Activated T-cell treated with anti-CD3 and anti-CD28 coated beads for 24 hours (primary cell): ENCODE measurements at regions not wholly inside any gene's neighbourhood (a gene's known extent, or its start where the extent isn't known, plus 50 kb on each side); places are given as distances from the start of the nearest gene placed in this dataset.
"Not testable (repeated sequence)": the region's sequence is repeated elsewhere in the genome, so short reads cannot be mapped to it uniquely, and the experiment has no call there.

Experiments
- DNase-seq: peaks from one replicate; pipeline ENCODE4 v3.0.0-alpha.2; 2020; ENCODE audit warnings: low read depth

- DNase-seq, result no peak
Measured at GRCh38 chr15:98277602-98278001, 317.1 kb downstream of the ARRDC4 start.

- DNase-seq, result no peak
Measured at GRCh38 chr15:98280284-98280975, 319.9 kb downstream of the ARRDC4 start.

GRCh38 chr15:98281130-98281529, 320.6 kb downstream of the ARRDC4 start:
- DNase-seq, result no peak

- no peak for DNase-seq
Measured at GRCh38 chr15:98282656-98283332, 322.3 kb downstream of the ARRDC4 start.

DNA sequence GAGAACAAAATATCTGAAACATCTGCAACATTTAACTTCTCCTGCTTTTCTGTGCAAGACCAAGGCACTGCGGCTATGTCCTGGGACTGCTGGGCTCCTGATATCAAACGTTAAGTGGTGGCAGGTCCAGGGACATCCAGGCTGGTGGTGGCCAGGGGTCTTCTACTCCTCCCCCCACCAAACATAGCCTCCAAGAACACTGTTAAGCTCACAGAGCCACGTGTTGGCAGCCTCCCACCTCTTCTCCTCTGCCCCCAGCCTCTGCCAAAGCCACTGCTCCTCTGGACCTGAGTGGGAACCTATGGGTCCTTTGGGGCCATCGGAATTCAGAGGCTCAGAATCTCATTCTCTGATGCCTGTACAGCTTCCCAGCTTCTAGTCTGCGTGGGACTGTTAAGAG, 325.7 kb downstream of the ARRDC4 start:
- DNase-seq, result no peak

DNA sequence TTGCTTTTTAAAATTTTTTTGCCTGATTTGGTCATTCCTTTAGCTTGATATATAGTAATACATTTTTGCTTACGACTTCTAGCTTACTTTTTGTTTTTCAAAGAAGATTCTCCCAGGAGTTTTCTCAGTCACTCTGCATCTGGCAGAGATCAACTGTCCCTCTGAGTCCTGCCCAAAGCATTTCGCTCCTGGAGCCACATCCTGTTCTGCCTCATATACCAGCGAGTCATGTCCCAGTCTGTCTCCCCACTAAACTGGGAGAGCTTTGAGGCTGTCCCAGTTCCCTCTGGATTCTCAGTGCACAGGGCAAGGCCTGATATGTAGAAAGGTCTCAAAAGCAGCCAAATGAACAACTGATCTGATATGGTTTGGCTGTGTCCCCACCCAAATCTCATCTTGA, 326.3 kb downstream of the ARRDC4 start:
- no peak for DNase-seq

DNA sequence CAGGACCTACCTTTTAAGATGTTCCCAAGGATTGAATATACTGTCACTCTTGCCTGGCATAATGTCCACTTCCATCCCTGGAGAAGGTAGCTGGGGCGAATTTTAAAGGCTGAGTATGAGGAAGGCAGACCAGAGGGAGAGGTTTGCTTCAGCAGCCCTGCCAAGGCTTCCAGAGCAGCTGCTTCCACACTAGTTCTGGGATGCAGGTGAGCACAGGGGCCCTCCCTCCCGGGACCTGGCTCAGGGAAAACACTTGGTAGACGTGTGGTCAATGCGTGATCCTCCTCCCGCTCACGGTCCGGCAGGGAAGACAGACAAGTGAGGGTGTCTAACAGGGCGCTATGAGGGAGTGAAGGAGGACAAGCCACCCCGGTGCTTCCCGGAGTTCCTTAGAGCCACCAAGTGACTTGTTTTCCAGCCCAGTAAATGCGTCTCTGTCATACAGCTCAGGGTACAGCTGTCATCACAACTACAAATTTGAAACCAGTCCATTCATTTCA, 327.6 kb downstream of the ARRDC4 start:
- no peak for DNase-seq

- no peak for DNase-seq
Measured at GRCh38 chr15:98289747-98290146, 329.2 kb downstream of the ARRDC4 start.

GRCh38 chr15:98292442-98293240, 332.1 kb downstream of the ARRDC4 start:
- peak; percentile 12 for DNase-seq

- DNase-seq, result no peak
Measured at GRCh38 chr15:98294126-98294525, 333.6 kb downstream of the ARRDC4 start.

DNA sequence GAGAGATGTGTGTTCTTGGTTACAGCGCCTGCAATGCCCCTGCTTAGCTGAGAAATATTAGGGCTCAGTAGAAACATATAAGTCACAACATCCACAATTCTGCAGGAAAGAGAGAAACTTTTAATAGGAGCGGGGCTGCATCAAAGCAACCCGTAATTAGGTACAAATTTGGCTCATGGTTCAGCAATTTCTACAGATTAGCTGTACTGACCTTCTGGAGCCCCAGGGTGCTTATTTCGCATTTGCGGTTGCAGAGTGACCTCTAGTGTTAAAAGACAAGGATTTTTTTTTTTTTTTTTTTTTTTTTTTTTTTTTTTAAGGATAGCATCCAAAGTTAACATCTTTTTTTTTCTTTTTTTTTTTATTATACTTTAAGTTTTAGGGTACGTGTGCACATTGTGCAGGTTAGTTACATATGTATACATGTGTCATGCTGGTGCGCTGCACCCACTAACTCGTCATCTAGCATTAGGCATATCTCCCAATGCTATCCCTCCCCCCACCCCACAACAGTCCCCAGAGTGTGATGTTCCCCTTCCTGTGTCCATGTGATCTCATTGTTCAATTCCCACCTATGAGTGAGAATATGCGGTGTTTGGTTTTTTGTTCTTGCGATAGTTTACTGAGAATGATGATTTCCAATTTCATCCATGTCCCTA, 334.7 kb downstream of the ARRDC4 start:
- not testable (repeated sequence) for DNase-seq

DNA sequence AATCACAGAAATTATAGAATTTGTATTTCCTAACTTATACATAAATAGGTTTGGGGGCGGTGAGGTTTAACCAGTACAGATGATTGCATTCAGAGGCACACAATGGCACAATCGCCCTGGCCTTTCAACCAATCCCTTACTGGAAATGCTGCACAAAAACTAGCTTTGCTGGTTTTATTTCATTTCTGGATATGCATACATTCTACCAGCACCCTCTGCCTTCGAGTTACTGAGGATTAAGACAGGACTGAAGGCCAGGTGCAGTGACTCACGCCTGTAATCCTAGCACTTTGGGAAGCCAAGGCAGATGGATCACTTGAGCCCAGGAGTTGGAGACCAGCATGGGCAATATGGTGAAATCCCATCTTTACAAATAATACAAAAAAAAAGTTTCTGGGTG, 336.1 kb downstream of the ARRDC4 start:
- no peak for DNase-seq

- DNase-seq, result no peak
Measured at GRCh38 chr15:98304371-98304770, 343.9 kb downstream of the ARRDC4 start.

DNA sequence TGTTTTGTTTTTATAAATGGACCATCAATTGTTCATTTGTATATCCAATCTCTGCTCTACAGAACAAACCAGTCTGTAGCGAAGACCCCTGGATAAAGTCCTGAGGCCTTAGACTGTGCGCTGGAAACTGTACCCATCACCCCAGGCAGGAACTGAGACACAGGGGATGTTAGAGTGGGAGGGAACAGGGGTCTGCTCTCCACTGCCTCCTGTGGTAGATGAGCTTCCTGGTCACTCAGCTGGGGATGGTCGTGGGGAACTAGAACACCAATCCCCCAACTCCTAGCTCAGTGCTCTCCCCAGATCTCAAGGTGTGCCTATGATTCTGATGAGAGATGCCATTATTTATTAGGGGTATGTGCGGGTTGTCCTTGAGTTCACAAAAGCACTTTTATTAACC, 340.2 kb upstream of the IGF1R start:
- no peak for DNase-seq

DNA sequence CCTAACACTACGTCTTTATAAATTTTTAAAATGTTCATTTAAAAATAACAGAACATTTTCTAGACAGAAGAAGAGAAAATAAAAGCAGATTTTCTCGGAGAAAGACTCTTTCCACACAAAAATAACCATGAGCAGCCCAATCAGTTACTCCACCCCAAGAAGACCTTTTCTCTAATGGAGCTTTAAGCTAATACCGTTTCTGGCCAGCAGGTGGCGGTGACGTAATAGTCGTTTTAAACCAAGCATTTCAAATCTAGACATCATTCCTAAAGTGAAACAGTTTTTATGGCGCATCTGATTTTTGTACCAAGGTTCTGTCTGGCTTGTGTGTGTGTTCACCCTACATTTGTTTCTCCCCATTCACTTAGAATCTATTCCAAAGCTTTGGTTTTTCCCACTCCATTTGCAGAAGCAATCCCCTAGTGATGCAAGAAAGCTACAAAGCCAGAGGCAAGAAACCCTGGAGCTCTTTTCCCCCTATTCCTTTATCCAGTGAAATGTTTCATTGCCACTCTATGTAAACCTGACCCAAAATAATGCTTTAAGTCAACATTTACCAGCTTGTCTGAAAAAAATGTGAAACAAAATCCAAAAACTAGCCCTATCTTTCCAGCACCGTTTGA, 336.7 kb upstream of the IGF1R start:
- peak; percentile 60 for DNase-seq

- no peak for DNase-seq
Measured at GRCh38 chr15:98312913-98313312, 335.4 kb upstream of the IGF1R start.

DNA sequence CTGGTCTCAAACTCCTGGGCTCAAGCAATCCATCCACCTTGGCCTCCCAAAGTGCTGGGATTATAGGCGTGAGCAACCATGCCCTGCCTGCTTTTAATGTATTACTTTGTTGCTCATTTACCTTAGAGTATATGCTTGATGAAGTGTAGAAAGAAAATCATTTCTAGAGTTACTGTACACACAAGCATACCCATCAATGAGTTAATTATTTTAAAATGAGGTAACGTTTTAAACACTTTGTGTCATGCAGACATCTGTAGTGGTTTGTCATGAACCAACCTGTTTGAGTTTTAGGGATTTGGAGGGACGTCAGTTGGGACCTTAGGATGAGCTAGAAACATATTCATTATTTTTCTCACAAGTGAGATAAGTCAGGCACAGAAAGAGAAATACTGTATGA, 332.4 kb upstream of the IGF1R start:
- DNase-seq, result no peak

- DNase-seq, result no peak
Measured at GRCh38 chr15:98321896-98322295, 326.4 kb upstream of the IGF1R start.

- DNase-seq, result no peak
Measured at GRCh38 chr15:98322581-98322980, 325.8 kb upstream of the IGF1R start.

- no peak for DNase-seq
Measured at GRCh38 chr15:98324341-98324970, 323.9 kb upstream of the IGF1R start.

- DNase-seq, result no peak
Measured at GRCh38 chr15:98326804-98327203, 321.5 kb upstream of the IGF1R start.
